ENCODE measurements at regions not wholly inside any gene's neighbourhood (a gene's known extent, or its start where the extent isn't known, plus 50 kb on each side); places are given as distances from the start of the nearest gene placed in this dataset.

GRCh38 chr9:79986437-79986836, 414.7 kb downstream of the TLE4 start:
- ATAC-seq, result no peak
- intact Hi-C loops (cut with DNase I), result no loop called here
- no peak for DNase-seq (ENCODE audit: missing footprints)

- DNase-seq (ENCODE audit: missing footprints) (no peak), ATAC-seq (no peak)
- intact Hi-C loops (cut with DNase I), result no loop called here
Observed at GRCh38 chr9:79985772-79986171, 414.0 kb downstream of the TLE4 start.

GRCh38 chr9:79985264-79985663, 413.5 kb downstream of the TLE4 start:
- intact Hi-C loops (cut with DNase I), result no loop called here
- no peak for ATAC-seq
- DNase-seq (ENCODE audit: missing footprints), result no peak

- ATAC-seq, result no peak
- DNase-seq (ENCODE audit: missing footprints), result no peak
- intact Hi-C loops (cut with DNase I), result no loop called here
Observed at GRCh38 chr9:79984429-79985067, 412.8 kb downstream of the TLE4 start.

- no peak for ATAC-seq
- intact Hi-C loops (cut with DNase I), result no loop called here
Observed at GRCh38 chr9:79980432-79980831, 408.7 kb downstream of the TLE4 start.

GRCh38 chr9:79977510-79978197, 405.9 kb downstream of the TLE4 start:
- intact Hi-C loops (cut with DNase I), result no loop called here
- no peak for ATAC-seq

More at GRCh38 chr9:79980432-79980831, 408.7 kb downstream of the TLE4 start:
- DNase-seq (ENCODE audit: missing footprints), result no peak

GRCh38 chr9:79977074-79977435, 405.3 kb downstream of the TLE4 start:
- ATAC-seq (no peak), DNase-seq (ENCODE audit: missing footprints) (no peak)
- intact Hi-C loops (cut with DNase I), result no loop called here

More at GRCh38 chr9:79977510-79978197, 405.9 kb downstream of the TLE4 start:
- no peak for DNase-seq (ENCODE audit: missing footprints)

- DNase-seq (ENCODE audit: missing footprints) (no peak), ATAC-seq (no peak)
- intact Hi-C loops (cut with DNase I), result no loop called here
Observed at GRCh38 chr9:79976257-79977073, 404.7 kb downstream of the TLE4 start.

- DNase-seq (ENCODE audit: missing footprints) (no peak), ATAC-seq (no peak)
- intact Hi-C loops (cut with DNase I), result no loop called here
Observed at GRCh38 chr9:79975621-79976256, 404.0 kb downstream of the TLE4 start.

GRCh38 chr9:79974806-79975422, 403.1 kb downstream of the TLE4 start:
- no peak for ATAC-seq
- intact Hi-C loops (cut with DNase I), result no loop called here
- DNase-seq (ENCODE audit: missing footprints), result no peak

- ATAC-seq (no peak), DNase-seq (ENCODE audit: missing footprints) (no peak)
- intact Hi-C loops (cut with DNase I), result no loop called here
Observed at GRCh38 chr9:79973627-79974026, 401.9 kb downstream of the TLE4 start.

- ATAC-seq (no peak), DNase-seq (ENCODE audit: missing footprints) (no peak)
- intact Hi-C loops (cut with DNase I), result no loop called here
Observed at GRCh38 chr9:79970146-79970425, 398.3 kb downstream of the TLE4 start.

GRCh38 chr9:79969393-79970145, 397.8 kb downstream of the TLE4 start:
- DNase-seq (ENCODE audit: missing footprints) (no peak), ATAC-seq (no peak)
- intact Hi-C loops (cut with DNase I), result no loop called here

- ATAC-seq (no peak), DNase-seq (ENCODE audit: missing footprints) (no peak)
- intact Hi-C loops (cut with DNase I), result no loop called here
Observed at GRCh38 chr9:79968533-79968932, 396.8 kb downstream of the TLE4 start.

GRCh38 chr9:79962836-79963235, 391.1 kb downstream of the TLE4 start:
- intact Hi-C loops (cut with DNase I), result no loop called here
- DNase-seq (ENCODE audit: missing footprints) (no peak), ATAC-seq (no peak)

- intact Hi-C loops (cut with DNase I), result no loop called here
- no peak for DNase-seq (ENCODE audit: missing footprints)
- no peak for ATAC-seq
Observed at GRCh38 chr9:79962150-79962549, 390.4 kb downstream of the TLE4 start.

- DNase-seq (ENCODE audit: missing footprints), result no peak
- intact Hi-C loops (cut with DNase I), result no loop called here
Observed at GRCh38 chr9:79955300-79955699, 383.5 kb downstream of the TLE4 start.

GRCh38 chr9:79953908-79954307, 382.1 kb downstream of the TLE4 start:
- no peak for DNase-seq (ENCODE audit: missing footprints)
- ATAC-seq, result no peak
- intact Hi-C loops (cut with DNase I), result no loop called here

More at GRCh38 chr9:79955300-79955699, 383.5 kb downstream of the TLE4 start:
- no peak for ATAC-seq

GRCh38 chr9:79952401-79952800, 380.6 kb downstream of the TLE4 start:
- ATAC-seq (no peak), DNase-seq (ENCODE audit: missing footprints) (no peak)
- intact Hi-C loops (cut with DNase I), result no loop called here
